Fibroblast of skin of left quadriceps (primary cell): ENCODE measurements at regions not wholly inside any gene's neighbourhood (a gene's known extent, or its start where the extent isn't known, plus 50 kb on each side); places are given as distances from the start of the nearest gene placed in this dataset.

Source experiments
- DNase-seq, 2 experiments: peaks; one replicate each; pipeline ENCODE4 v3.0.0-alpha.2; 2013; ENCODE audit warnings: low read depth in 2 of 2

GRCh38 chr14:80446356-80446755 is 235.1 kb upstream of the DIO2 start:
- DNase-seq, result no peak

GRCh38 chr14:80445605-80446004 is 234.3 kb upstream of the DIO2 start:
- DNase-seq, result no peak

GRCh38 chr14:80434574-80435321 is 223.4 kb upstream of the DIO2 start:
- DNase-seq, result no peak

- no peak for DNase-seq
Observed at GRCh38 chr14:80433811-80434210, 222.5 kb upstream of the DIO2 start.

GRCh38 chr14:80428671-80429070 is 217.4 kb upstream of the DIO2 start:
- no peak for DNase-seq

- peak in 1 of 2 experiments; percentile 23 for DNase-seq
Observed at GRCh38 chr14:80428171-80428570, 216.9 kb upstream of the DIO2 start.

- no peak for DNase-seq
Observed at GRCh38 chr14:80427101-80427500, 215.8 kb upstream of the DIO2 start.

- no peak for DNase-seq
Observed at GRCh38 chr14:80426683-80427082, 215.4 kb upstream of the DIO2 start.

- DNase-seq, result peak; percentile 61 to 63
Observed at GRCh38 chr14:80425686-80426085, 214.4 kb upstream of the DIO2 start.

GRCh38 chr14:80419769-80420168 is 208.5 kb upstream of the DIO2 start:
- no peak for DNase-seq

- no peak for DNase-seq
Observed at GRCh38 chr14:80419345-80419744, 208.0 kb upstream of the DIO2 start.

- no peak for DNase-seq
Observed at GRCh38 chr14:80415636-80416035, 204.3 kb upstream of the DIO2 start.

GRCh38 chr14:80414080-80414479 is 202.8 kb upstream of the DIO2 start:
- no peak for DNase-seq

- DNase-seq, result no peak
Observed at GRCh38 chr14:80404413-80404812, 193.1 kb upstream of the DIO2 start.

GRCh38 chr14:80403036-80403435 is 191.7 kb upstream of the DIO2 start:
- DNase-seq, result no peak

GRCh38 chr14:80395031-80395430 is 183.7 kb upstream of the DIO2 start:
- DNase-seq, result no peak

- no peak for DNase-seq
Observed at GRCh38 chr14:80393766-80394165, 182.5 kb upstream of the DIO2 start.

- DNase-seq, result peak; percentile 15 to 40
Observed at GRCh38 chr14:80390906-80391305, 179.6 kb upstream of the DIO2 start.

GRCh38 chr14:80388980-80389711 is 177.8 kb upstream of the DIO2 start:
- peak; percentile 93 for DNase-seq

GRCh38 chr14:80387563-80387981 is 176.3 kb upstream of the DIO2 start:
- DNase-seq, result no peak

- DNase-seq, result no peak
Observed at GRCh38 chr14:80385336-80385735, 174.0 kb upstream of the DIO2 start.

- no peak for DNase-seq
Observed at GRCh38 chr14:80383223-80383622, 171.9 kb upstream of the DIO2 start.

- DNase-seq, result no peak
Observed at GRCh38 chr14:80381807-80382363, 170.6 kb upstream of the DIO2 start.
